HG03280 (cell line): ENCODE measurements at regions not wholly inside any gene's neighbourhood (a gene's known extent, or its start where the extent isn't known, plus 50 kb on each side); places are given as distances from the start of the nearest gene placed in this dataset.
"Not testable (repeated sequence)": the region's sequence is repeated elsewhere in the genome, so short reads cannot be mapped to it uniquely, and the experiment has no call there.

ENCODE experiments used
- ATAC-seq: cut with Tn5 transposase; IDR thresholded peaks from one replicate; pipeline ENCODE4 v1.9.1; 2021; ENCODE audit warnings: mild to moderate bottlenecking, moderate library complexity; ENCODE audit not compliant: unreplicated experiment

- ATAC-seq: not testable (repeated sequence)
Observed at GRCh38 chr16:29330623-29331022, 75.9 kb downstream of the NPIPB11 start.

GRCh38 chr16:29328528-29328927 lies 78.0 kb downstream of the NPIPB11 start:
- ATAC-seq: not testable (repeated sequence)

GRCh38 chr16:29327631-29328408 lies 78.7 kb downstream of the NPIPB11 start:
- ATAC-seq: not testable (repeated sequence)

- not testable (repeated sequence) for ATAC-seq
Observed at GRCh38 chr16:29326164-29327125, 80.1 kb downstream of the NPIPB11 start.

GRCh38 chr16:29323725-29324124 lies 82.8 kb downstream of the NPIPB11 start:
- ATAC-seq: not testable (repeated sequence)

GRCh38 chr16:29321585-29321984 lies 84.9 kb downstream of the NPIPB11 start:
- ATAC-seq: no peak

- no peak for ATAC-seq
Observed at GRCh38 chr16:29321000-29321393, 85.5 kb downstream of the NPIPB11 start.

GRCh38 chr16:29320274-29320999 lies 86.1 kb downstream of the NPIPB11 start:
- no peak for ATAC-seq

GRCh38 chr16:29319726-29320125 lies 86.8 kb downstream of the NPIPB11 start:
- ATAC-seq: no peak

- ATAC-seq: not testable (repeated sequence)
Observed at GRCh38 chr16:29318561-29318968, 87.9 kb downstream of the NPIPB11 start.

GRCh38 chr16:29318037-29318436 lies 88.5 kb downstream of the NPIPB11 start:
- no peak for ATAC-seq

- no peak for ATAC-seq
Observed at GRCh38 chr16:29317269-29317668, 89.2 kb downstream of the NPIPB11 start.

- ATAC-seq: no peak
Observed at GRCh38 chr16:29316761-29317183, 89.7 kb downstream of the NPIPB11 start.

GRCh38 chr16:29315916-29316517 lies 90.5 kb downstream of the NPIPB11 start:
- no peak for ATAC-seq

GRCh38 chr16:29315046-29315445 lies 91.5 kb downstream of the NPIPB11 start:
- no peak for ATAC-seq

GRCh38 chr16:29314292-29314934 lies 92.1 kb downstream of the NPIPB11 start:
- no peak for ATAC-seq

GRCh38 chr16:29313559-29314048 lies 92.9 kb downstream of the NPIPB11 start:
- no peak for ATAC-seq

- ATAC-seq: no peak
Observed at GRCh38 chr16:29312835-29313558, 93.5 kb downstream of the NPIPB11 start.

- ATAC-seq: not testable (repeated sequence)
Observed at GRCh38 chr16:29312345-29312675, 94.2 kb downstream of the NPIPB11 start.
